ENCODE measurements at regions not wholly inside any gene's neighbourhood (a gene's known extent, or its start where the extent isn't known, plus 50 kb on each side); places are given as distances from the start of the nearest gene placed in this dataset.
"Not testable (repeated sequence)": the region's sequence is repeated elsewhere in the genome, so short reads cannot be mapped to it uniquely, and the experiment has no call there.

DNA sequence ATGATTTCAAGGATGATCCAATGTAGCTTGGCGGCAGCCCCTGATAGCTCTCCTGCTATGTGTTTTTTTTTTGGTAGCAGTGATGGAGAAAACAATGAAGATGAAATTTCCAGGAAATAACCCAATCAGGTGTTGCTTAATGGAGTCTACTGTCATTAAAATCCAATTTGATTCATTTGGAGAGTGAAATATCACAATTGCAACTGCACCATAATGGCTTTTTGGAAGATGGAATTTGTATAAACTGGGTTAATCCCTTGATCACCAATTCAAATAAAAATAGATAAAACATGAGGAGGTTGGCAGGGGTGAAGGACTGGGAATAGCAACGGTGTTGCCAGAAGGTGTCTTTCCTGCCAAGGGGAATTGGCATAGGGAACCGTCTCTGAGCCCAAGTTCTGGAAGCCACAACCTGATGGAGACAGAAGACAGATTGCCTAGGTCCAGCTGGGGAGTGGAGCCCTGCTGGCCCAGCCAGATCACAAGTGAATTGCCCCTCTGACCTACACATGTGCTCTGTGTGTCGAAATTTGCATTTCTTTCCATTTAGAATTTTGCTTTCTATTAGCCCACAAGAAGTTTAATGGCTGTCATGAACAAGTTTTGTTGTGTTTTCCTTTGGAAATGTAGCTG, 170.3 kb upstream of the SPRED2 start:
- no peaks in the 10 kb centered on the region for H3K27me3 ChIP-seq (ENCODE audit: insufficient read depth, poor library complexity, severe bottlenecking)
- no peak overlapping the region for H3K27ac ChIP-seq (replicated peaks)
- no peak overlapping the region for H3K4me3 ChIP-seq (replicated peaks; ENCODE audit: insufficient read depth, low read length)
- TF ChIP-seq SPI1 (IDR thresholded peaks at IDR 0.05; ENCODE audit: borderline replicate concordance, low read depth) = no peak
- TF ChIP-seq, protein P1, sequence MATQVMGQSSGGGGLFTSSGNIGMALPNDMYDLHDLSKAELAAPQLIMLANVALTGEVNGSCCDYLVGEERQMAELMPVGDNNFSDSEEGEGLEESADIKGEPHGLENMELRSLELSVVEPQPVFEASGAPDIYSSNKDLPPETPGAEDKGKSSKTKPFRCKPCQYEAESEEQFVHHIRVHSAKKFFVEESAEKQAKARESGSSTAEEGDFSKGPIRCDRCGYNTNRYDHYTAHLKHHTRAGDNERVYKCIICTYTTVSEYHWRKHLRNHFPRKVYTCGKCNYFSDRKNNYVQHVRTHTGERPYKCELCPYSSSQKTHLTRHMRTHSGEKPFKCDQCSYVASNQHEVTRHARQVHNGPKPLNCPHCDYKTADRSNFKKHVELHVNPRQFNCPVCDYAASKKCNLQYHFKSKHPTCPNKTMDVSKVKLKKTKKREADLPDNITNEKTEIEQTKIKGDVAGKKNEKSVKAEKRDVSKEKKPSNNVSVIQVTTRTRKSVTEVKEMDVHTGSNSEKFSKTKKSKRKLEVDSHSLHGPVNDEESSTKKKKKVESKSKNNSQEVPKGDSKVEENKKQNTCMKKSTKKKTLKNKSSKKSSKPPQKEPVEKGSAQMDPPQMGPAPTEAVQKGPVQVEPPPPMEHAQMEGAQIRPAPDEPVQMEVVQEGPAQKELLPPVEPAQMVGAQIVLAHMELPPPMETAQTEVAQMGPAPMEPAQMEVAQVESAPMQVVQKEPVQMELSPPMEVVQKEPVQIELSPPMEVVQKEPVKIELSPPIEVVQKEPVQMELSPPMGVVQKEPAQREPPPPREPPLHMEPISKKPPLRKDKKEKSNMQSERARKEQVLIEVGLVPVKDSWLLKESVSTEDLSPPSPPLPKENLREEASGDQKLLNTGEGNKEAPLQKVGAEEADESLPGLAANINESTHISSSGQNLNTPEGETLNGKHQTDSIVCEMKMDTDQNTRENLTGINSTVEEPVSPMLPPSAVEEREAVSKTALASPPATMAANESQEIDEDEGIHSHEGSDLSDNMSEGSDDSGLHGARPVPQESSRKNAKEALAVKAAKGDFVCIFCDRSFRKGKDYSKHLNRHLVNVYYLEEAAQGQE (IDR thresholded peaks at IDR 0.05; ENCODE audit: insufficient replicate concordance, low read depth) = no peak
- TF ChIP-seq, protein P2, sequence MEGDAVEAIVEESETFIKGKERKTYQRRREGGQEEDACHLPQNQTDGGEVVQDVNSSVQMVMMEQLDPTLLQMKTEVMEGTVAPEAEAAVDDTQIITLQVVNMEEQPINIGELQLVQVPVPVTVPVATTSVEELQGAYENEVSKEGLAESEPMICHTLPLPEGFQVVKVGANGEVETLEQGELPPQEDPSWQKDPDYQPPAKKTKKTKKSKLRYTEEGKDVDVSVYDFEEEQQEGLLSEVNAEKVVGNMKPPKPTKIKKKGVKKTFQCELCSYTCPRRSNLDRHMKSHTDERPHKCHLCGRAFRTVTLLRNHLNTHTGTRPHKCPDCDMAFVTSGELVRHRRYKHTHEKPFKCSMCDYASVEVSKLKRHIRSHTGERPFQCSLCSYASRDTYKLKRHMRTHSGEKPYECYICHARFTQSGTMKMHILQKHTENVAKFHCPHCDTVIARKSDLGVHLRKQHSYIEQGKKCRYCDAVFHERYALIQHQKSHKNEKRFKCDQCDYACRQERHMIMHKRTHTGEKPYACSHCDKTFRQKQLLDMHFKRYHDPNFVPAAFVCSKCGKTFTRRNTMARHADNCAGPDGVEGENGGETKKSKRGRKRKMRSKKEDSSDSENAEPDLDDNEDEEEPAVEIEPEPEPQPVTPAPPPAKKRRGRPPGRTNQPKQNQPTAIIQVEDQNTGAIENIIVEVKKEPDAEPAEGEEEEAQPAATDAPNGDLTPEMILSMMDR (IDR thresholded peaks at IDR 0.05; ENCODE audit: insufficient read depth, low read length) = no peak
- no peak for TF ChIP-seq POLR2AphosphoS5 (IDR thresholded peaks at IDR 0.05; ENCODE audit: low read depth)
- TF ChIP-seq GABPA (IDR thresholded peaks at IDR 0.05; ENCODE audit: low read depth) = no peak
- no peak for DNase-seq (ENCODE audit: low read depth in 1 of 2, low spot score in 1 of 2)

DNA sequence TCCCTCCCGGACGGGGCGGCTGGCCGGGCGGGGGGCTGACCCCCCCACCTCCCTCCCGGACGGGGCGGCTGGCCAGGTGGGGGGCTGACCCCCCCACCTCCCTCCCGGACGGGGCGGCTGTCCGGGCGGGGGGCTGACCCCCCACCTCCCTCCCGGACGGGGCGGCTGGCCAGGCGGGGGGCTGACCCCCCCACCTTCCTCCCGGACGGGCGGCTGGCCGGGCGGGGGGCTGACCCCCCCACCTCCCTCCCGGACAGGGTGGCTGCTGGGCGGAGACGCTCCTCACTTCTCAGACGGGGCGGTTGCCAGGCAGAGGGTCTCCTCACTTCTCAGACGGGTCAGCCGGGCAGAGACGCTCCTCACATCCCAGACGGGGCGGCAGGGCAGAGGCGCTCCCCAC, 168.5 kb upstream of the SPRED2 start:
- H3K27ac ChIP-seq (replicated peaks); H3K4me3 ChIP-seq (replicated peaks; ENCODE audit: insufficient read depth, low read length); H3K27me3 ChIP-seq (ENCODE audit: insufficient read depth, poor library complexity, severe bottlenecking); DNase-seq (ENCODE audit: low read depth in 1 of 2, low spot score in 1 of 2): not testable (repeated sequence)

DNA sequence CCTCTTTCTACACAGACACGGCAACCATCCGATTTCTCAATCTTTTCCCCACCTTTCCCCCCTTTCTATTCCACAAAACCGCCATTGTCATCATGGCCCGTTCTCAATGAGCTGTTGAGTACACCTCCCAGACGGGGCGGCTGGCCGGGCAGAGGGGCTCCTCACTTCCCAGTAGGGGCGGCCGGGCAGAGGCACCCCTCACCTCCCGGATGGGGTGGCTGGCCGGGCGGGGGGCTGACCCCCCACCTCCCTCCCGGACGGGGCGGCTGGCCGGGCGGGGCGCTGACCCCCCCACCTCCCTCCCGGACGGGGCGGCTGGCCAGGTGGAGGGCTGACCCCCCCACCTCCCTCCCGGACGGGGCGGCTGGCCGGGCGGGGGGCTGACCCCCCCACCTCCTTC, 168.0 kb upstream of the SPRED2 start:
- H3K27me3 ChIP-seq (ENCODE audit: insufficient read depth, poor library complexity, severe bottlenecking); DNase-seq (ENCODE audit: low read depth in 1 of 2, low spot score in 1 of 2); H3K27ac ChIP-seq (replicated peaks); H3K4me3 ChIP-seq (replicated peaks; ENCODE audit: insufficient read depth, low read length): not testable (repeated sequence)

DNA sequence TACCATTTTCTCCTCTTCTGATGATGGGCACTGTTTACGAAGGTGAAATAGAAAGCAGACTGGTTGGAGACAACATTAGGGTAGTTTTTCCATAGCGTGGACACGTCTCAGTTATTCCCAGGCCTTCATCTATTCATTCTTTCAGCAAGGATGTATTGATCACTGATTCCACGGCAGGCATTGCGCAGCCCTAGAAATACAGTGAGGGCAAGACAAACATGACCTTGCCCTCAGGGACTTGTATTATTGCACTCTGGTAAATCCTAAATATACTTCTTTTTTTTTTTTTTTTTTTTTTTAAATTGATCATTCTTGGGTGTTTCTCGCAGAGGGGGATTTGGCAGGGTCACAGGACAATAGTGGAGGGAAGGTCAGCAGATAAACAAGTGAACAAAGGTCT, 167.3 kb upstream of the SPRED2 start:
- Histone ChIP-seq H3K27ac (replicated peaks) (no peak overlapping the region), H3K4me3 (replicated peaks; ENCODE audit: insufficient read depth, low read length) (no peak overlapping the region), H3K27me3 (ENCODE audit: insufficient read depth, poor library complexity, severe bottlenecking) (no peaks in the 10 kb centered on the region)
- TF ChIP-seq SPI1 (IDR thresholded peaks at IDR 0.05; ENCODE audit: borderline replicate concordance, low read depth) (no peak), POLR2AphosphoS5 (IDR thresholded peaks at IDR 0.05; ENCODE audit: low read depth) (no peak), GABPA (IDR thresholded peaks at IDR 0.05; ENCODE audit: low read depth) (no peak)
- TF ChIP-seq, protein P2 (IDR thresholded peaks at IDR 0.05; ENCODE audit: insufficient read depth, low read length) = no peak
- TF ChIP-seq, protein P1 (IDR thresholded peaks at IDR 0.05; ENCODE audit: insufficient replicate concordance, low read depth) = no peak
- no peak for DNase-seq (ENCODE audit: low read depth in 1 of 2, low spot score in 1 of 2)

DNA sequence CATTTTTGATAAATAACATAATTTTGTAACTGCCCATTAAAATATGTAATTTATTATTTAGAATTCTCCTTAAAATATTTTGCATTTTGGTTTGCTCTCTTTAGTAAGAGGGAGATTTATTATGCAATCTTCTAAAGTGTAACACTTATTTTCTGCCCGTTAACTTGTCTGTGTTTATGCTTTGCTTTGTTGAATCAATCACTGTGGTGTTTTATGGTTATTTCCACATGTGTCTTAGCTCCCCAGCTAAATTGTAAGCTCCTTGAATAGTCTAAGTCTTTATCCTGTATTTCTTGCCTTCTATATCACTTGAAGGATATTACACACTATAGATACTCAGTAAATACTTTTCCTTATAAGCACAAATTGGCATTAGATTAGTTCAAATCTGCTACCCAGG, 166.6 kb upstream of the SPRED2 start:
- TF ChIP-seq, protein P2 (IDR thresholded peaks at IDR 0.05; ENCODE audit: insufficient read depth, low read length) = no peak
- TF ChIP-seq, protein P1 (IDR thresholded peaks at IDR 0.05; ENCODE audit: insufficient replicate concordance, low read depth) = no peak
- TF ChIP-seq GABPA (IDR thresholded peaks at IDR 0.05; ENCODE audit: low read depth) = no peak
- TF ChIP-seq SPI1 (IDR thresholded peaks at IDR 0.05; ENCODE audit: borderline replicate concordance, low read depth) = no peak
- no peak overlapping the region for H3K27ac ChIP-seq (replicated peaks)
- no peak overlapping the region for H3K4me3 ChIP-seq (replicated peaks; ENCODE audit: insufficient read depth, low read length)
- H3K27me3 ChIP-seq (ENCODE audit: insufficient read depth, poor library complexity, severe bottlenecking) = no peaks in the 10 kb centered on the region
- DNase-seq (ENCODE audit: low read depth in 1 of 2, low spot score in 1 of 2) = no peak

Data from HL-60 (cell line).